ENCODE measurements at regions not wholly inside any gene's neighbourhood (a gene's known extent, or its start where the extent isn't known, plus 50 kb on each side); places are given as distances from the start of the nearest gene placed in this dataset.
"Not testable (repeated sequence)": the region's sequence is repeated elsewhere in the genome, so short reads cannot be mapped to it uniquely, and the experiment has no call there.

DNA sequence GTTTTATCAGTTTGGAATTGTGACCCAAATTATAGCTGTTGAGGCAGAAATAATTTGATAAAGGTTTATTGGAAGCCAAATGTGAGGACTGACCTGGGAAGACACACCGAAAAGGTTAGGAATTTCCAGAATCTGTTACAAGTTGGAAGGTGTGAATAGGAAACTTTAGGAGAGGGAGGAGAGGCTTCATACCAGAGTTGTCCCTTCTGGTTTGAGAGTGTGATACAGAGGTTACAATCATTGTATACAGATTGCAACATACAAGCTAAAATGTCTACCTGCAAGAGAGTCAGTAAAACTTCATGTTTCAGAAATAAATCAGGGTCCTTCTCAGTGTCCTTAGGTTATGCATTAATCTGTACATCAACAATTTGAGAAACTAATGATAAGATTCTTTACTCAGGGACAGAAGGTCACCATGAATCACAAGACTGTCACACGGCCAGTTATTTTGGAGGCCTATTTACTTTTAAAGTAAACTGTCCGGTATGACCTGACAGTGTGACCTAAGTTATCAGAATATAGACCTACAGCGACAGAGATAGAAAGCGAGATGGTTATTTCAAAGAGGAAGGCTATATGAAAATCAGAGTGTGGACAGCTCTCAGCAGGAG lies 204.9 kb upstream of the CTNND2 start:
- H3K36me3 ChIP-seq (ENCODE audit: control insufficient read depth in 2 of 2, insufficient read depth in 2 of 2, low read length in 2 of 2): no peaks in the 10 kb centered on the region
- H3K9me3 ChIP-seq (ENCODE audit: control insufficient read depth in 2 of 2, low read length in 2 of 2): no peaks in the 10 kb centered on the region
- H3K9ac ChIP-seq (ENCODE audit: low read depth in 1 of 2, low read length in 2 of 2): no peak overlapping the region
- no peaks in the 10 kb centered on the region for H3K27me3 ChIP-seq (ENCODE audit: control insufficient read depth in 2 of 2, insufficient read depth in 2 of 2, low read length in 2 of 2)
- no peak overlapping the region for H3K4me3 ChIP-seq (ENCODE audit: low read length in 2 of 2)
- peaks cover 0 to 3% of the 10 kb centered on the region in 2 donors for H3K4me1 ChIP-seq (ENCODE audit: control insufficient read depth in 2 of 2, insufficient read depth in 2 of 2, low read length in 2 of 2)
- no peak overlapping the region for H3K27ac ChIP-seq (ENCODE audit: low read depth in 2 of 2, low read length in 2 of 2)

DNA sequence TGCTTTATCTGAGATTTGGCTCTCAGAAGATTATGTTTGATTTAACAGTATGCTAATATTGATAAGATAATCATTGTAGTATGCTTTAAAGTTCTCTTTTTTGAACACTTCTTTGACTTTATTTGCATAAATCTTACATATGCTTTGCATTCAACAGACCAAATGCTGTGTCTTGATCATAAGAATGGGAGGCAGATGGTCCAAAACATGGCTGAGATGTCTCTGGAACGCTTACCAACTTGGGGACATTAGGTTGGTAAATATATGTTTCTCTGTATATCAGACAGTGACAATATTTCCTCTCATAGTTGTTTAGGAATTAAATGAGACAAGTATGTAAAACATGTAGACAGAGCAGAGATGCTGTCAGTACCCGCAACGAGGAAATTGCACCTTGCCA lies 197.9 kb upstream of the CTNND2 start:
- H3K4me3 ChIP-seq (ENCODE audit: low read length in 2 of 2): no peak overlapping the region
- H3K27ac ChIP-seq (ENCODE audit: low read depth in 2 of 2, low read length in 2 of 2): no peak overlapping the region
- H3K36me3 ChIP-seq (ENCODE audit: control insufficient read depth in 2 of 2, insufficient read depth in 2 of 2, low read length in 2 of 2): no peaks in the 10 kb centered on the region
- H3K9me3 ChIP-seq (ENCODE audit: control insufficient read depth in 2 of 2, low read length in 2 of 2): no peaks in the 10 kb centered on the region
- H3K27me3 ChIP-seq (ENCODE audit: control insufficient read depth in 2 of 2, insufficient read depth in 2 of 2, low read length in 2 of 2): no peaks in the 10 kb centered on the region
- H3K9ac ChIP-seq (ENCODE audit: low read depth in 1 of 2, low read length in 2 of 2): no peak overlapping the region
- H3K4me1 ChIP-seq (ENCODE audit: control insufficient read depth in 2 of 2, insufficient read depth in 2 of 2, low read length in 2 of 2): no peaks in the 10 kb centered on the region

GRCh38 chr5:12100542-12100941 lies 196.3 kb upstream of the CTNND2 start:
- H3K27me3 ChIP-seq (ENCODE audit: control insufficient read depth in 2 of 2, insufficient read depth in 2 of 2, low read length in 2 of 2): no peaks in the 10 kb centered on the region
- no peak overlapping the region for H3K9ac ChIP-seq (ENCODE audit: low read depth in 1 of 2, low read length in 2 of 2)
- H3K4me3 ChIP-seq (ENCODE audit: low read length in 2 of 2): no peak overlapping the region
- no peaks in the 10 kb centered on the region for H3K9me3 ChIP-seq (ENCODE audit: control insufficient read depth in 2 of 2, low read length in 2 of 2)
- no peaks in the 10 kb centered on the region for H3K36me3 ChIP-seq (ENCODE audit: control insufficient read depth in 2 of 2, insufficient read depth in 2 of 2, low read length in 2 of 2)
- no peak overlapping the region for H3K27ac ChIP-seq (ENCODE audit: low read depth in 2 of 2, low read length in 2 of 2)
- no peaks in the 10 kb centered on the region for H3K4me1 ChIP-seq (ENCODE audit: control insufficient read depth in 2 of 2, insufficient read depth in 2 of 2, low read length in 2 of 2)

- H3K36me3 ChIP-seq (ENCODE audit: control insufficient read depth in 2 of 2, insufficient read depth in 2 of 2, low read length in 2 of 2): no peaks in the 10 kb centered on the region
- no peaks in the 10 kb centered on the region for H3K27me3 ChIP-seq (ENCODE audit: control insufficient read depth in 2 of 2, insufficient read depth in 2 of 2, low read length in 2 of 2)
- H3K4me1 ChIP-seq (ENCODE audit: control insufficient read depth in 2 of 2, insufficient read depth in 2 of 2, low read length in 2 of 2): no peaks in the 10 kb centered on the region
- H3K4me3 ChIP-seq (ENCODE audit: low read length in 2 of 2): no peak overlapping the region
- H3K9ac ChIP-seq (ENCODE audit: low read depth in 1 of 2, low read length in 2 of 2): no peak overlapping the region
- no peak overlapping the region for H3K27ac ChIP-seq (ENCODE audit: low read depth in 2 of 2, low read length in 2 of 2)
- H3K9me3 ChIP-seq (ENCODE audit: control insufficient read depth in 2 of 2, low read length in 2 of 2): no peaks in the 10 kb centered on the region
Measured at GRCh38 chr5:12099296-12099695, 195.1 kb upstream of the CTNND2 start.

GRCh38 chr5:12095808-12096281 lies 191.6 kb upstream of the CTNND2 start:
- Histone ChIP-seq H3K27ac (ENCODE audit: low read depth in 2 of 2, low read length in 2 of 2) (no peak overlapping the region), H3K4me3 (ENCODE audit: low read length in 2 of 2) (no peak overlapping the region), H3K36me3 (ENCODE audit: control insufficient read depth in 2 of 2, insufficient read depth in 2 of 2, low read length in 2 of 2) (no peaks in the 10 kb centered on the region), H3K27me3 (ENCODE audit: control insufficient read depth in 2 of 2, insufficient read depth in 2 of 2, low read length in 2 of 2) (no peaks in the 10 kb centered on the region), H3K9me3 (ENCODE audit: control insufficient read depth in 2 of 2, low read length in 2 of 2) (no peaks in the 10 kb centered on the region), H3K4me1 (ENCODE audit: control insufficient read depth in 2 of 2, insufficient read depth in 2 of 2, low read length in 2 of 2) (no peaks in the 10 kb centered on the region), H3K9ac (ENCODE audit: low read depth in 1 of 2, low read length in 2 of 2) (no peak overlapping the region)

DNA sequence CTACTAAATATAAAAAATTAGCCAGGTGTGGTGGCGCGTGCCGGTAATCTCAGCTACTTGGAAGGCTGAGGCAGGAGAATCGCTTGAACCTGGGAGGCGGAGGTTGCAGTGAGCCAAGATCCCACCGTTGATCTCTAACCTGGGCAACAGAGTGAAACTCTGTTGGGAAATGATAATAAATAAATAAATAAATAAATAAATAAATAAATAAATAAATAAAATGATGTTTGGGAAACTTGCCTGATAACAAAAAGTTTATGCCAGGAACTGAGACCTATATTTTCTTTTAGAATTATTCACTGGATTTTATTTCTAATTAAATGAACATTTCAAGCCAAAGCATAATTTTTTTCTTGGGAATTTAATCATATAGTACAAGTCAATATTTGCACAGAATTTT lies 189.3 kb upstream of the CTNND2 start:
- no peak overlapping the region for H3K4me3 ChIP-seq (ENCODE audit: low read length in 2 of 2)
- no peaks in the 10 kb centered on the region for H3K4me1 ChIP-seq (ENCODE audit: control insufficient read depth in 2 of 2, insufficient read depth in 2 of 2, low read length in 2 of 2)
- H3K27ac ChIP-seq (ENCODE audit: low read depth in 2 of 2, low read length in 2 of 2): no peak overlapping the region
- no peaks in the 10 kb centered on the region for H3K27me3 ChIP-seq (ENCODE audit: control insufficient read depth in 2 of 2, insufficient read depth in 2 of 2, low read length in 2 of 2)
- no peak overlapping the region for H3K9ac ChIP-seq (ENCODE audit: low read depth in 1 of 2, low read length in 2 of 2)
- no peaks in the 10 kb centered on the region for H3K36me3 ChIP-seq (ENCODE audit: control insufficient read depth in 2 of 2, insufficient read depth in 2 of 2, low read length in 2 of 2)
- no peaks in the 10 kb centered on the region for H3K9me3 ChIP-seq (ENCODE audit: control insufficient read depth in 2 of 2, low read length in 2 of 2)

DNA sequence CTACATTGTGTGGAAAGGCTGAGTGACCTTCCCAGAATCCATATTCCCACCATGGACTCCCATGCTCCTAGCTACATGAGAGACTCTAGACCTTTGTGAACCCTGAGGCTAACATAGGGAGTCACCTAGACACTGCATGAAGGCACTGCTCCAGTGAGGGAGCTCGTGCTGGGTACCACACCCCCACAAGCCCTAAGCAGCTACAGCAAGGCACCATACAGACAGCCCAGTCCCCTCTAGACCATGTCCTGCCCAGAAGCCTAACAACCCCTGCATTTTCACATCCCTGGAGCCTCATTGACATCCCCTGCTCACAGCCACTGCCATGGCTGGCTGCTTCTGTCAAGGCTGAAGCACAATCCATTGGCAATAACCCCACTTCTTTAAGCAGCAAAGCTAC lies 176.5 kb upstream of the CTNND2 start:
- Histone ChIP-seq H3K27ac (ENCODE audit: low read depth in 2 of 2, low read length in 2 of 2) (no peak overlapping the region), H3K4me1 (ENCODE audit: control insufficient read depth in 2 of 2, insufficient read depth in 2 of 2, low read length in 2 of 2) (no peaks in the 10 kb centered on the region), H3K4me3 (ENCODE audit: low read length in 2 of 2) (no peak overlapping the region), H3K27me3 (ENCODE audit: control insufficient read depth in 2 of 2, insufficient read depth in 2 of 2, low read length in 2 of 2) (no peaks in the 10 kb centered on the region), H3K36me3 (ENCODE audit: control insufficient read depth in 2 of 2, insufficient read depth in 2 of 2, low read length in 2 of 2) (no peaks in the 10 kb centered on the region), H3K9ac (ENCODE audit: low read depth in 1 of 2, low read length in 2 of 2) (no peak overlapping the region), H3K9me3 (ENCODE audit: control insufficient read depth in 2 of 2, low read length in 2 of 2) (no peaks in the 10 kb centered on the region)

GRCh38 chr5:12078286-12078685 lies 174.0 kb upstream of the CTNND2 start:
- H3K9ac ChIP-seq (ENCODE audit: low read depth in 1 of 2, low read length in 2 of 2); H3K4me3 ChIP-seq (ENCODE audit: low read length in 2 of 2); H3K27ac ChIP-seq (ENCODE audit: low read depth in 2 of 2, low read length in 2 of 2); H3K4me1 ChIP-seq (ENCODE audit: control insufficient read depth in 2 of 2, insufficient read depth in 2 of 2, low read length in 2 of 2); H3K36me3 ChIP-seq (ENCODE audit: control insufficient read depth in 2 of 2, insufficient read depth in 2 of 2, low read length in 2 of 2); H3K9me3 ChIP-seq (ENCODE audit: control insufficient read depth in 2 of 2, low read length in 2 of 2); H3K27me3 ChIP-seq (ENCODE audit: control insufficient read depth in 2 of 2, insufficient read depth in 2 of 2, low read length in 2 of 2): not testable (repeated sequence)

- Histone ChIP-seq H3K9ac (ENCODE audit: low read depth in 1 of 2, low read length in 2 of 2) (no peak overlapping the region), H3K36me3 (ENCODE audit: control insufficient read depth in 2 of 2, insufficient read depth in 2 of 2, low read length in 2 of 2) (no peaks in the 10 kb centered on the region), H3K9me3 (ENCODE audit: control insufficient read depth in 2 of 2, low read length in 2 of 2) (no peaks in the 10 kb centered on the region), H3K27ac (ENCODE audit: low read depth in 2 of 2, low read length in 2 of 2) (no peak overlapping the region), H3K4me3 (ENCODE audit: low read length in 2 of 2) (no peak overlapping the region), H3K27me3 (ENCODE audit: control insufficient read depth in 2 of 2, insufficient read depth in 2 of 2, low read length in 2 of 2) (no peaks in the 10 kb centered on the region), H3K4me1 (ENCODE audit: control insufficient read depth in 2 of 2, insufficient read depth in 2 of 2, low read length in 2 of 2) (no peaks in the 10 kb centered on the region)
Measured at GRCh38 chr5:12073426-12073825, 169.2 kb upstream of the CTNND2 start.

- no peak overlapping the region for H3K4me3 ChIP-seq (ENCODE audit: low read length in 2 of 2)
- H3K36me3 ChIP-seq (ENCODE audit: control insufficient read depth in 2 of 2, insufficient read depth in 2 of 2, low read length in 2 of 2): no peaks in the 10 kb centered on the region
- no peak overlapping the region for H3K27ac ChIP-seq (ENCODE audit: low read depth in 2 of 2, low read length in 2 of 2)
- H3K4me1 ChIP-seq (ENCODE audit: control insufficient read depth in 2 of 2, insufficient read depth in 2 of 2, low read length in 2 of 2): no peaks in the 10 kb centered on the region
- no peaks in the 10 kb centered on the region for H3K9me3 ChIP-seq (ENCODE audit: control insufficient read depth in 2 of 2, low read length in 2 of 2)
- no peaks in the 10 kb centered on the region for H3K27me3 ChIP-seq (ENCODE audit: control insufficient read depth in 2 of 2, insufficient read depth in 2 of 2, low read length in 2 of 2)
- H3K9ac ChIP-seq (ENCODE audit: low read depth in 1 of 2, low read length in 2 of 2): no peak overlapping the region
Measured at GRCh38 chr5:12072441-12072840, 168.2 kb upstream of the CTNND2 start.

DNA sequence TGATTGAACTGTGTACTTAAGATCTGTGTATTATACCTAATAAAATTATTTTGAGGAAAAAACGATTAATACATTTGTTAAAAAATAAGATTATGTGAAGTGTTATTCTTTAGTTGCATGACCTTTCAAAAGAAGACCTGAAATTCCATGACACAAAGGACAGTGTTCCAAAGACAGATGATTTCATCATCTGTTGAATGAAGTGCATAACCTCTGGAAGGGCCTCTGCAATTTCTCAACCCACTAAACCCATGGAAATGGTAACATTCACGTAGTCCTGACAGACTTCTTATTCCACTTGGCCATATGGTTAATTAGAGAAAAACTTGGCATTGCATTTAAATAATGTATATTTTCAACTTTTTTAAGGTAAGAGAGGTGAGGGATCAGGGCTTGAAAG lies 167.2 kb upstream of the CTNND2 start:
- no peak overlapping the region for H3K9ac ChIP-seq (ENCODE audit: low read depth in 1 of 2, low read length in 2 of 2)

More for the DNA sequence above, 167.2 kb upstream of the CTNND2 start:
- no peaks in the 10 kb centered on the region for H3K27me3 ChIP-seq (ENCODE audit: control insufficient read depth in 2 of 2, insufficient read depth in 2 of 2, low read length in 2 of 2)
- no peaks in the 10 kb centered on the region for H3K36me3 ChIP-seq (ENCODE audit: control insufficient read depth in 2 of 2, insufficient read depth in 2 of 2, low read length in 2 of 2)
- no peaks in the 10 kb centered on the region for H3K4me1 ChIP-seq (ENCODE audit: control insufficient read depth in 2 of 2, insufficient read depth in 2 of 2, low read length in 2 of 2)
- no peak overlapping the region for H3K27ac ChIP-seq (ENCODE audit: low read depth in 2 of 2, low read length in 2 of 2)
- H3K9me3 ChIP-seq (ENCODE audit: control insufficient read depth in 2 of 2, low read length in 2 of 2): no peaks in the 10 kb centered on the region
- H3K4me3 ChIP-seq (ENCODE audit: low read length in 2 of 2): no peak overlapping the region

All from mucosa of rectum (tissue), 2 donors.